ENCODE measurements at regions not wholly inside any gene's neighbourhood (a gene's known extent, or its start where the extent isn't known, plus 50 kb on each side); places are given as distances from the start of the nearest gene placed in this dataset.

DNA sequence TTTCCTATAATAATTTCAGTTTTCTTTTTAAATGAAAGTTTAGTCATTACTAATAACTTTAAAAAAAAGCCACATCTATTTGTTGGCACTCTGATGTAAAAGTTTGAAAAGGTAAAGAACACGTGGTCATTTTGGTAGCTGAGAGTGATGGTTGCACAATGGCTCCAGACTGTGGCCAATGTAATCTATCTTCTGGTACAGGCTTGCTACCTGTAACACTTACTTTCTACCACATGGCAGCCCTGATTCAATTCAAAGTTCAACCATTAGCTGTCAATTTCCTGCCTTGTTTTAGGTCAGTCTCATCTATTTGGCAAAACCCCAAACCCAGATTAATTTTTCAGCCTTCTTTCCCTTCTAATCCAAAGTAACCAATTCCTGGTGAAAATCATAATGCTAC is 126.1 kb downstream of the TUSC7 start:
- WGBS, 2 donors (ENCODE audit: low coverage in 1 of 2), result 89% methylated on average over 1 of the region's 1 CpG
- no peak for ATAC-seq

DNA sequence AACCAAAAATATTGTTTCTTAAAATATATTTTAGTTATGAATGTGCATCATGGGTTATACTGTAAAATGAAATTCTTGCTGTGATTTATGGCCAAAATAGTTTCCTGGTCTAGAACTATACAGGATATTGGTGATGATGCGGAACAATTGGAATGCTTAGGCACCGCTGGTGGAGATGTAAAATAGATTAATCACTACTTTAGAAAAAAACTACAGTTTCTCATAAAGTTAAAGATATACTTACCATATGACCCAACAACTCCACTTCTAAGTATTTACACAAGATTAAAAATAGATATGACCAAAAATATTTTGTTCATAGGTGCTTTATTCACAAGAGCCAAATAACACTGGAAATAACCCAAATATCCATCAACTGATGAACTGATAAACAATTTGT is 126.7 kb downstream of the TUSC7 start:
- H3K9me3 ChIP-seq, result no peaks in the 10 kb centered on the region
- H3K4me3 ChIP-seq, result no peak overlapping the region
- no peaks in the 10 kb centered on the region for H3K27me3 ChIP-seq
- H3K36me3 ChIP-seq, result no peaks in the 10 kb centered on the region
- H3K27ac ChIP-seq, result no peak overlapping the region
- ATAC-seq, result no peak
- WGBS, 2 donors (ENCODE audit: low coverage in 1 of 2), result 55 to 67% methylated on average over 2 of the region's 2 CpGs
- no peaks in the 10 kb centered on the region for H3K4me1 ChIP-seq
- TF ChIP-seq, protein P1, sequence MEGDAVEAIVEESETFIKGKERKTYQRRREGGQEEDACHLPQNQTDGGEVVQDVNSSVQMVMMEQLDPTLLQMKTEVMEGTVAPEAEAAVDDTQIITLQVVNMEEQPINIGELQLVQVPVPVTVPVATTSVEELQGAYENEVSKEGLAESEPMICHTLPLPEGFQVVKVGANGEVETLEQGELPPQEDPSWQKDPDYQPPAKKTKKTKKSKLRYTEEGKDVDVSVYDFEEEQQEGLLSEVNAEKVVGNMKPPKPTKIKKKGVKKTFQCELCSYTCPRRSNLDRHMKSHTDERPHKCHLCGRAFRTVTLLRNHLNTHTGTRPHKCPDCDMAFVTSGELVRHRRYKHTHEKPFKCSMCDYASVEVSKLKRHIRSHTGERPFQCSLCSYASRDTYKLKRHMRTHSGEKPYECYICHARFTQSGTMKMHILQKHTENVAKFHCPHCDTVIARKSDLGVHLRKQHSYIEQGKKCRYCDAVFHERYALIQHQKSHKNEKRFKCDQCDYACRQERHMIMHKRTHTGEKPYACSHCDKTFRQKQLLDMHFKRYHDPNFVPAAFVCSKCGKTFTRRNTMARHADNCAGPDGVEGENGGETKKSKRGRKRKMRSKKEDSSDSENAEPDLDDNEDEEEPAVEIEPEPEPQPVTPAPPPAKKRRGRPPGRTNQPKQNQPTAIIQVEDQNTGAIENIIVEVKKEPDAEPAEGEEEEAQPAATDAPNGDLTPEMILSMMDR (IDR thresholded peaks at IDR 0.05), result no peak
- TF ChIP-seq POLR2A (IDR thresholded peaks at IDR 0.05) (no peak), EP300 (IDR thresholded peaks at IDR 0.05) (no peak), POLR2AphosphoS5 (IDR thresholded peaks at IDR 0.05) (no peak)

More for the DNA sequence above, 126.1 kb downstream of the TUSC7 start:
- no peak overlapping the region for H3K27ac ChIP-seq
- no peaks in the 10 kb centered on the region for H3K27me3 ChIP-seq
- H3K4me1 ChIP-seq, result no peaks in the 10 kb centered on the region
- H3K36me3 ChIP-seq, result no peaks in the 10 kb centered on the region
- H3K9me3 ChIP-seq, result no peaks in the 10 kb centered on the region
- TF ChIP-seq EP300 (IDR thresholded peaks at IDR 0.05) (no peak), POLR2A (IDR thresholded peaks at IDR 0.05) (no peak)
- no peak overlapping the region for H3K4me3 ChIP-seq

DNA sequence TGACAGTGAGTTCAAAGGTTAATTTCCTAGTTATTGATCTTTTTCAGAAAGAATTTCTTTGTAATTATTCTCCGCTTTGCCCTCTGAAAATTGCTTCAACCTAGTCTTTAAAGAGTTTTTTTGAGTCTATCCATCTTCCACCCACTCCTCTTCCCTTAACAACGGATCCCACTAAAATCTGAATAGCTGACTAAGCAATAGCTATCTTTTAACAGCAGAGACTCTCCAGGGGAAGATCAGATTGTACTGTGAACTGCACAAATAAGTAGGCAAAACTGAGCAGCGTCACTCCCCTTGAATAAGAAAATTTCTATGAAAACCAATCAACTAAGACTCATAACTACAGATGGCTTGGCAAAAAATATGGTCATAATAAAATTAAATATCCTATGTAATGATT is 127.9 kb downstream of the TUSC7 start:
- WGBS, 2 donors (ENCODE audit: low coverage in 1 of 2), result 82 to 85% methylated on average over 2 to 3 of the region's 3 CpGs
- TF ChIP-seq POLR2AphosphoS5 (IDR thresholded peaks at IDR 0.05) (no peak), EP300 (IDR thresholded peaks at IDR 0.05) (no peak), POLR2A (IDR thresholded peaks at IDR 0.05) (no peak)
- TF ChIP-seq, protein P1 (IDR thresholded peaks at IDR 0.05), result no peak
- H3K4me1 ChIP-seq, result no peaks in the 10 kb centered on the region

GRCh38 chr3:116841003-116841735 is 131.6 kb downstream of the TUSC7 start:
- Histone ChIP-seq H3K27me3 (no peaks in the 10 kb centered on the region), H3K9me3 (no peaks in the 10 kb centered on the region), H3K4me1 (no peaks in the 10 kb centered on the region), H3K36me3 (no peaks in the 10 kb centered on the region), H3K27ac (no peak overlapping the region), H3K4me3 (no peak overlapping the region)
- 48 to 64% methylated on average over 6 of the region's 6 CpGs for WGBS, 2 donors (ENCODE audit: low coverage in 1 of 2)
- no peak for TF ChIP-seq POLR2AphosphoS5 (IDR thresholded peaks at IDR 0.05)
- TF ChIP-seq EP300 (IDR thresholded peaks at IDR 0.05), result no peak
- TF ChIP-seq, protein P1 (IDR thresholded peaks at IDR 0.05), result no peak
- no peak for TF ChIP-seq POLR2A (IDR thresholded peaks at IDR 0.05)
- ATAC-seq, result no peak

More for the DNA sequence above, 127.9 kb downstream of the TUSC7 start:
- no peak overlapping the region for H3K27ac ChIP-seq
- ATAC-seq, result no peak
- H3K27me3 ChIP-seq, result no peaks in the 10 kb centered on the region
- H3K36me3 ChIP-seq, result no peaks in the 10 kb centered on the region
- H3K4me3 ChIP-seq, result no peak overlapping the region
- H3K9me3 ChIP-seq, result no peaks in the 10 kb centered on the region

- no peak for ATAC-seq
- H3K4me3 ChIP-seq, result no peak overlapping the region
- H3K36me3 ChIP-seq, result no peaks in the 10 kb centered on the region
- 26 to 100% methylated on average over 1 to 2 of the region's 2 CpGs for WGBS, 2 donors (ENCODE audit: low coverage in 1 of 2)
- H3K27ac ChIP-seq, result no peak overlapping the region
- H3K9me3 ChIP-seq, result no peaks in the 10 kb centered on the region
- no peaks in the 10 kb centered on the region for H3K27me3 ChIP-seq
- no peaks in the 10 kb centered on the region for H3K4me1 ChIP-seq
- TF ChIP-seq, protein P1 (IDR thresholded peaks at IDR 0.05), result no peak
- TF ChIP-seq POLR2A (IDR thresholded peaks at IDR 0.05), result no peak
- TF ChIP-seq EP300 (IDR thresholded peaks at IDR 0.05), result no peak
- no peak for TF ChIP-seq POLR2AphosphoS5 (IDR thresholded peaks at IDR 0.05)
Observed at GRCh38 chr3:116842254-116842957, 132.8 kb downstream of the TUSC7 start.
